Upper lobe of left lung (tissue), 4 donors: ENCODE measurements at regions not wholly inside any gene's neighbourhood (a gene's known extent, or its start where the extent isn't known, plus 50 kb on each side); places are given as distances from the start of the nearest gene placed in this dataset.

Source experiments
- EP300 ChIP-seq, 4 donors: sonication (generic); formaldehyde crosslinking; IDR thresholded peaks; one replicate each; pipeline ENCODE4 v1.5.1; 2017; ENCODE audit warnings: antibody characterized with exemption in 4 of 4, control low read depth in 2 of 4
- POLR2A ChIP-seq, 4 donors: fragments of 450-650 bp; IDR thresholded peaks; one replicate each; pipeline ENCODE4 v1.5.1; 2016 to 2017; ENCODE audit warnings: antibody characterized with exemption in 4 of 4, mild to moderate bottlenecking in 2 of 4
- POLR2AphosphoS5 ChIP-seq, 2 donors: sonication (generic); formaldehyde crosslinking; IDR thresholded peaks; one replicate each; pipeline ENCODE4 v1.5.1; 2017; ENCODE audit warnings: antibody characterized with exemption in 2 of 2
- TF ChIP-seq, protein P1 (sequence below), 6 experiments: fragments of 450-650 bp in 4 of 6; fragments of 200-600 bp in 2 of 6; sonication (generic) in 2 of 6; IDR thresholded peaks; one replicate each; pipeline ENCODE4 v1.5.1; 2016 to 2019; ENCODE audit warnings: antibody characterized with exemption in 6 of 6

DNA sequence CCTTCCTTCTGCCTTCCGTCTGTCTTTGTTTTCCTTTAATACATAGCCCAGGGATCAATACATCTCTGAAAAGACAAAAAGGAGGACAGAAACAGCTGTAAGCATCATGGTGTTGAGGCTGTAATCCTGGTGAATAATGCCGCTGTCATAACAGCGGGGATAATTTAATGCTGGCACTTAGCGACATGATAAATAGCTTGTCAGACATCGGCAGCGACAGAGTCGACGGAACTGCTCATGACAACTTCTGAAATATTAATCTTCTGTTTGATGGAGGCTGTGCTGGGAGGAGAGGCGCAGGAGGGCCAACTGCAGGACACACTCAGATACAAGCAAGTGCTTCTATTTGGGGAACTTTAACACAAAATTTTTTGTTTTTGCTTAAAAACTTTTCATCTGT lies 602.2 kb downstream of the GALR1 start:
- TF ChIP-seq, protein P1, sequence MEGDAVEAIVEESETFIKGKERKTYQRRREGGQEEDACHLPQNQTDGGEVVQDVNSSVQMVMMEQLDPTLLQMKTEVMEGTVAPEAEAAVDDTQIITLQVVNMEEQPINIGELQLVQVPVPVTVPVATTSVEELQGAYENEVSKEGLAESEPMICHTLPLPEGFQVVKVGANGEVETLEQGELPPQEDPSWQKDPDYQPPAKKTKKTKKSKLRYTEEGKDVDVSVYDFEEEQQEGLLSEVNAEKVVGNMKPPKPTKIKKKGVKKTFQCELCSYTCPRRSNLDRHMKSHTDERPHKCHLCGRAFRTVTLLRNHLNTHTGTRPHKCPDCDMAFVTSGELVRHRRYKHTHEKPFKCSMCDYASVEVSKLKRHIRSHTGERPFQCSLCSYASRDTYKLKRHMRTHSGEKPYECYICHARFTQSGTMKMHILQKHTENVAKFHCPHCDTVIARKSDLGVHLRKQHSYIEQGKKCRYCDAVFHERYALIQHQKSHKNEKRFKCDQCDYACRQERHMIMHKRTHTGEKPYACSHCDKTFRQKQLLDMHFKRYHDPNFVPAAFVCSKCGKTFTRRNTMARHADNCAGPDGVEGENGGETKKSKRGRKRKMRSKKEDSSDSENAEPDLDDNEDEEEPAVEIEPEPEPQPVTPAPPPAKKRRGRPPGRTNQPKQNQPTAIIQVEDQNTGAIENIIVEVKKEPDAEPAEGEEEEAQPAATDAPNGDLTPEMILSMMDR (IDR thresholded peaks at IDR 0.05): no peak
- TF ChIP-seq POLR2A (IDR thresholded peaks at IDR 0.05) (no peak), EP300 (IDR thresholded peaks at IDR 0.05) (no peak), POLR2AphosphoS5 (IDR thresholded peaks at IDR 0.05) (no peak)
